K562 (cell line): ENCODE measurements at regions not wholly inside any gene's neighbourhood (a gene's known extent, or its start where the extent isn't known, plus 50 kb on each side); places are given as distances from the start of the nearest gene placed in this dataset.

Experiments
- ATAC-seq: fragments of 200-7000 bp; cut with Tn5 transposase; 3 replicates; pipeline ENCODE4 v1.9.1; 2020; ENCODE audit warnings: moderate library complexity
- BruUV-seq: library from RNA; stranded (reverse); fragments of 400-500 nt; replicated peaks from 2 replicates; lab custom pipeline; 2021; lab: Mats Ljungman, UMichigan
- CTCF ChIA-PET: fragments of 300-600 bp; formaldehyde crosslinking; extraction: SDS; loops from one replicate; lab custom pipeline; 2021; ENCODE audit warnings: low intra/inter-chr PET ratio; lab: Yijun Ruan, JAX
- POLR2A ChIA-PET: fragments of 300-600, 350-650 bp; sonication (Branson Sonifier 250); formaldehyde crosslinking; extraction: SDS; loops from one replicate; lab custom pipeline; 2021; ENCODE audit warnings: antibody characterized with exemption, inconsistent platforms; lab: Yijun Ruan, JAX
- DNase-seq, 4 experiments: peaks; one replicate each; pipeline versions ENCODE4 v3.0.0 to v3.0.0-alpha.2; 2011 to 2018; ENCODE audit warnings: low spot score in 3 of 4, mixed read lengths in 3 of 4; ENCODE audit errors: extremely low read depth in 1 of 4
- FAIRE-seq: peaks from 2 replicates; lab custom pipeline; 2011; peaks lifted over from hg19 to GRCh38; lab: Jason Lieb, UNC
- H2AFZ ChIP-seq: 2 replicates; pipeline ENCODE4 v1.6.0; 2011; ENCODE audit warnings: low read depth, low read length, control low read depth, inconsistent platforms
- H3K27ac ChIP-seq: fragments of 200-600 bp; 3 replicates; pipeline ENCODE4 v1.8.0; 2011; ENCODE audit warnings: low read depth, mild to moderate bottlenecking, control low read depth, inconsistent platforms, low read length, moderate library complexity, mixed read lengths; ENCODE audit errors: extremely low read depth
- H3K27me3 ChIP-seq, 2 experiments: fragments of 300-600 bp in 1 of 2; 2 replicates in 1 of 2; 3 replicates in 1 of 2; pipeline versions ENCODE4 v1.6.0 to v1.8.0; 2011; ENCODE audit warnings: inconsistent platforms in 2 of 2, low read length in 2 of 2, mild to moderate bottlenecking in 1 of 2, mixed read lengths in 1 of 2, moderate library complexity in 1 of 2; ENCODE audit not compliant: control insufficient read depth in 2 of 2, insufficient read depth in 2 of 2
- H3K36me3 ChIP-seq: fragments of 300-600 bp; 3 replicates; pipeline ENCODE4 v1.8.0; 2011; ENCODE audit warnings: mild to moderate bottlenecking, low read length, inconsistent platforms; ENCODE audit not compliant: control insufficient read depth, insufficient read depth
- H3K4me1 ChIP-seq, 2 experiments: fragments of 200-600 bp in 1 of 2; replicated peaks in 1 of 2; 2 replicates in 1 of 2; 3 replicates in 1 of 2; pipeline versions ENCODE4 v1.5.1 to v1.8.0; 2011; ENCODE audit warnings: inconsistent platforms in 2 of 2, low read length in 2 of 2, mild to moderate bottlenecking in 1 of 2, mixed read lengths in 1 of 2, moderate library complexity in 1 of 2; ENCODE audit not compliant: control insufficient read depth in 2 of 2, insufficient read depth in 2 of 2
- H3K4me2 ChIP-seq: 2 replicates; pipeline ENCODE4 v1.6.1; 2011; ENCODE audit warnings: low read length, control low read depth, inconsistent platforms, mixed read lengths; ENCODE audit not compliant: insufficient read depth
- H3K4me3 ChIP-seq: fragments of 200-600 bp; sonication (generic), shearing (Covaris generic); 2 replicates; pipeline ENCODE4 v1.5.1; 2016; ENCODE audit warnings: control low read depth, inconsistent platforms
- H3K79me2 ChIP-seq: fragments of 200-600 bp; 3 replicates; pipeline ENCODE4 v1.8.0; 2011; ENCODE audit warnings: low read length, inconsistent platforms; ENCODE audit not compliant: control insufficient read depth, insufficient read depth
- H3K9ac ChIP-seq, 2 experiments: 2 replicates each; pipeline versions ENCODE4 v1.6.0 to v1.6.1; 2011; ENCODE audit warnings: low read depth in 2 of 2, low read length in 2 of 2, control low read depth in 1 of 2, inconsistent platforms in 1 of 2, mild to moderate bottlenecking in 1 of 2, mixed read lengths in 1 of 2; ENCODE audit not compliant: insufficient read depth in 1 of 2
- H3K9me1 ChIP-seq: one replicate; pipeline ENCODE4 v1.6.0; 2011; ENCODE audit warnings: inconsistent platforms, mild to moderate bottlenecking, low read length, moderate library complexity; ENCODE audit not compliant: control insufficient read depth, insufficient read depth
- H3K9me3 ChIP-seq: replicated peaks from 2 replicates; pipeline ENCODE4 v1.5.1; 2011; ENCODE audit warnings: low read depth, low read length, inconsistent platforms; ENCODE audit not compliant: control insufficient read depth, insufficient read depth
- H4K20me1 ChIP-seq: replicated peaks from 2 replicates; pipeline ENCODE4 v1.6.1; 2011; ENCODE audit warnings: low read length, inconsistent platforms, mixed read lengths; ENCODE audit not compliant: control insufficient read depth, insufficient read depth
- ATF6 ChIP-seq: sonication (generic); formaldehyde crosslinking; IDR thresholded peaks from 2 replicates; pipeline ENCODE4 v1.4.0; 2020; ENCODE audit warnings: mild to moderate bottlenecking, missing genetic modification reagents
- CSDE1 ChIP-seq, 2 experiments: fragments of 450-650 bp; IDR thresholded peaks; 2 replicates each; pipeline ENCODE4 v1.6.1; 2016; ENCODE audit warnings: mild to moderate bottlenecking in 1 of 2
- ERF ChIP-seq: fragments of 450-650 bp; formaldehyde crosslinking; IDR thresholded peaks from 2 replicates; pipeline ENCODE4 v1.4.0; 2020; ENCODE audit warnings: mild to moderate bottlenecking, mixed read lengths
- ILK ChIP-seq: fragments of 450-650 bp; IDR thresholded peaks from 2 replicates; pipeline ENCODE4 v1.6.1; 2016; ENCODE audit warnings: missing genetic modification characterization, low read depth, mild to moderate bottlenecking, missing compliant biosample characterization, moderate library complexity, borderline replicate concordance
- TAL1 ChIP-seq: fragments of 450-650 bp; IDR thresholded peaks from 2 replicates; pipeline ENCODE4 v1.6.1; 2016; ENCODE audit warnings: mild to moderate bottlenecking
- ZNF318 ChIP-seq, 2 experiments: fragments of 450-650 bp; IDR thresholded peaks; 2 replicates each; pipeline ENCODE4 v1.6.1; 2016; ENCODE audit warnings: mild to moderate bottlenecking in 2 of 2, borderline replicate concordance in 1 of 2, low read depth in 1 of 2, moderate library complexity in 1 of 2
- ZNF518B ChIP-seq: fragments of 250-450 bp; sonication (Bioruptor Pico); IDR thresholded peaks from 2 replicates; pipeline ENCODE4 v1.5.0; 2021; ENCODE audit warnings: mild to moderate bottlenecking, moderate library complexity
- ZNF551 ChIP-seq: fragments of 250-450 bp; sonication (Bioruptor Pico); IDR thresholded peaks from 2 replicates; pipeline ENCODE4 v1.5.0; 2021; ENCODE audit warnings: mild to moderate bottlenecking, moderate library complexity
- ZNF76 ChIP-seq: fragments of 250-450 bp; sonication (Bioruptor Pico); IDR thresholded peaks from 2 replicates; pipeline ENCODE4 v1.4.0; 2020; ENCODE audit warnings: mild to moderate bottlenecking, moderate library complexity, borderline replicate concordance
- WGBS: fragments of 100-300 bp; shearing (Covaris generic); methylation state at CpG from one replicate; pipeline ENCODE4 v1.1.6; 2016; ENCODE audit warnings: low coverage, mixed read lengths; ENCODE audit not compliant: insufficient coverage; ENCODE audit errors: missing lambda C conversion rate; 5-methylcytosine and 5-hydroxymethylcytosine counted together
- in situ Hi-C: fragments of 300-500 bp; cut with MboI; formaldehyde crosslinking; loops from 4 replicates; pipeline ENCODE4 v1.15.0; 2018; ENCODE audit warnings: inconsistent platforms, mixed read lengths
- intact Hi-C: fragments of 100-400 bp; cut with micrococcal nuclease; formaldehyde crosslinking; loops from 2 replicates; pipeline ENCODE4 v1.14.2; 2022

- ChIA-PET CTCF (no interaction called here), POLR2A (interaction anchor here (0.6 kb wide), 1 partner anchor 1091 kb away, joined by 4 read pairs; no protein-coding TSS in a partner anchor)
- intact Hi-C loops = no loop called here
- Histone ChIP-seq H2AFZ (no peak overlapping the region), H3K4me1 (no peaks in the 10 kb centered on the region), H3K27ac (no peak overlapping the region), H3K79me2 (no peaks in the 10 kb centered on the region), H3K4me3 (no peak overlapping the region), H3K9me1 (no peaks in the 10 kb centered on the region), H3K4me2 (no peak overlapping the region), H3K27me3 (no peaks in the 10 kb centered on the region), H3K36me3 (no peaks in the 10 kb centered on the region), H3K9me3 (no peaks in the 10 kb centered on the region), H3K9ac (no peak overlapping the region), H4K20me1 (no peaks in the 10 kb centered on the region; the same call in 1 of the 2 replicates)
- in situ Hi-C loops = no loop called here
- BruUV-seq = no TSS peak
- ATAC-seq = no peak
- no peak for DNase-seq
- no peak for FAIRE-seq
- 0% methylated on average over 5 of the region's 5 CpGs for WGBS
- TF ChIP-seq ZNF518B (CRISPR knock-in tag) = no peak
- no peak for TF ChIP-seq ZNF551 (CRISPR knock-in tag)
- no peak for TF ChIP-seq ZNF318 (IDR thresholded peaks at IDR 0.05; ENCODE audit: borderline replicate concordance in 1 of 2, low read depth in 1 of 2)
- no peak for TF ChIP-seq ZNF76 (CRISPR knock-in tag)
- no peak for TF ChIP-seq ATF6 (CRISPR knock-in tag)
- no peak for TF ChIP-seq ILK (tag)
- TF ChIP-seq CSDE1 (IDR thresholded peaks at IDR 0.05) = no peak
- no peak for TF ChIP-seq TAL1
- TF ChIP-seq ERF (CRISPR knock-in tag) = no peak
Measured at GRCh38 chr1:208581667-208582066, 337.5 kb upstream of the PLXNA2 start.
